Fibroblast of skin of right biceps (primary cell): ENCODE measurements at regions not wholly inside any gene's neighbourhood (a gene's known extent, or its start where the extent isn't known, plus 50 kb on each side); places are given as distances from the start of the nearest gene placed in this dataset.

Source experiments
- DNase-seq: peaks from one replicate; pipeline ENCODE4 v3.0.0-alpha.2; 2013

DNA sequence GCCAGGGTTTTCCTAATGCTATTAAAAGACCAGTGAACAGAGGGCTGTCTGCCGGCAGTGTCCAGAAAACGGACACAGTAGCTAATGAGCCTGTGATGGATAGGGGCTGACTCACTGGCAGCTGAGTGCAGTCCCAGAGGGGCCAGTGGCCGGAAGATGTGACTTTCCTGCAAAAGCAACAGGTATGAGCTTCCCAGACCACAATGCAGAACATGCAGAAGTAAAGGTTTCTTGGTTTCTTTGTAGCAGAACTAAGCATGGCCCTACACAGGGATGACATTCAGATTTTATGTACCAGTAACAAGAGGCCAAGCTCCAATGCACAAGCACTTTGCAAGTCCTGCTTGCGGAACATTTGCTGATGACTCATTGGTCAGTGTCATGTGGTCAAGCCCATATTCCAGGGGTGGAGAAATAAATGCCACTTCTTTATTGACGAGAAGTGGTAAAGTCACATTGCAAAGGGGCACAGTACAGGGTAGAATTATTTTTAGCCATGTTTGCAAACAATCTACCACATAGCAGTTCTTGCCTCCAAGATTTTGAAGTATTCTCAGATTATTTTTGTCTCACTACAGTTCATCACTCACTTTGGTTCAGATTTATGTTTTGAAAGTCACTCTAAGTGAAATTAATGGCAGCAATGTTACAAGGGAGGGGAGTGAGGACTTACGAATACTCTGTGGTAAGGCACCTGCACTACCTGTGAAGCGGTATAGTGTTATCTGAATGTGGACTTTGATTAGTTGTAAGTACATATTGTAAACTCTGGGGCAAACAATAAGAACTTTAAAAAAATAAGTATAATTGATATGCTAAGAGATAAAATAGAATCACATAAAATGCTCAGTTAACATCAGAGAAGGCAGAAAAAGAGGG is 263.3 kb downstream of the ABHD5 start:
- DNase-seq: no peak

DNA sequence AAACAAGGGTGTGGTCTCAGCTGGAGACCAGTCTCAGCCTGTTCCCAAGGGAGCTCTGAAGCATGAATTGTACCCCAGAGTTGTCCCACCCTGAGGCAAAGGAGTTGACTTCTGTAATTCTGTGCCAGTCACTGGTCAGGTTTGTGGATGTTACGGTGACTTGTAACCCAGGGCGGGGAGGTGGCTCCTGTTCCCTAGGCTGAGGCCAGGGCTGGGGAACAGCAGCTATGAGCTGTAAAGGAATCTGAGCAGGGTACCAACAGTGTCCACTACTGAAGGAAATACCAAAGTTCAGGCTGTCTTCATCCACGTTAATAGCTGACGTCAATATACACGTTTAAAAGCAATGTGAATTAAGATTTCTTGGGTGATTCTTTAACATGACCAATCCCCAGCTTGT is 266.2 kb downstream of the ABHD5 start:
- DNase-seq: no peak

DNA sequence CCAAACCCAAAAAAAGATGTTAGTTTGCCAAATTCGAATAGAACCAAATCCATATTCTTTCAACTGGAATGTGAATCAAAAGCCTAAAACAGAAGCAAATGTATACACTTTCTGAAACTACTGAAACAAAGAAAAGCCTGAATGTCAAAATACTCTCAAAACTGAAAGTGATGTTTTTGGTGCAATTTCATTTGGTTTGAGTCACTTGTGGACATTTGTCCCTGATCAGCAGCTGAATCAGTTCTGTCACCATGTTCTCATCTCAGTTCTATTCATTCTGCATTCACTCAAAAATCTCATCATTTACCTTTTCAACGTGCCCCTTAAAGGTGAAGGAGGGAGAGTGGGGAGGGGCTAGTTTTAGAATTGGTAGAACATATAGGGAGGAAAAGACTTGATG is 266.8 kb downstream of the ABHD5 start:
- no peak for DNase-seq

DNA sequence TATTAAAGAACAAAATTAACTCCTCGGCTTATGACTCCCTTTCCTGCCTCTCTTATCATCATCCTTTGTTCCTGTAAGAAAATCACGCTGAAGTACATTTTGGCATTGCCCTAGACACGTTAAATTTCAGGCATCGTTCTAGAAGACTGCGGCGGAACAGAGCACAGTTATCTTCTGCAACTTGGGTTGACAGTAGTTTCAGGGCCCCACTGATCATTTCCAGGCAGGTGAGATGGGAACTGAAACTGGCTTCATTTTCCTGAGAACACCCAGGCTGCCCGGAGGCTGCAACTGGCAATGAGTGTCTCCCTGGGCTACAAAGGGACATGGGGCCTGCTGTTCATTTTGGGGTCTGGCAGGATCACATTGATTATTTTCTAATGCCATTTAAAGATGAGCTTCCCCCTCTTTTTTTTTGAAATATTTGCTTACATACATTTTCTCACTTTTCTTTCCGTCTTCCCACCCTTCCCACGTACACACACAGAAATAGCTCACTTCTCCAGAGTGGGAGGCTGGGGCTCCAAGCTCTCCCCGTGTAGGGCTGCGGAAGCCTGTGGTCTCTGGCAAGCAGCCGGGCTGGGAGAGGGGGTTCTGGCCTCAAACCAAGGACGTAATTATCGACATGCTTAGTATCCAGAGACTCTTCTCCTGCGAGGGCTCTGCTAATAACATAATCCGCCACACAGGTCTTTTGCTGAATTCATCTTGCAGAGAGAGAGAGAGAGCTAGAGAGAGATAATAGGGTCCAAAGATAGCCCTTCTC is 267.4 kb downstream of the ABHD5 start:
- peak; percentile 20 for DNase-seq

DNA sequence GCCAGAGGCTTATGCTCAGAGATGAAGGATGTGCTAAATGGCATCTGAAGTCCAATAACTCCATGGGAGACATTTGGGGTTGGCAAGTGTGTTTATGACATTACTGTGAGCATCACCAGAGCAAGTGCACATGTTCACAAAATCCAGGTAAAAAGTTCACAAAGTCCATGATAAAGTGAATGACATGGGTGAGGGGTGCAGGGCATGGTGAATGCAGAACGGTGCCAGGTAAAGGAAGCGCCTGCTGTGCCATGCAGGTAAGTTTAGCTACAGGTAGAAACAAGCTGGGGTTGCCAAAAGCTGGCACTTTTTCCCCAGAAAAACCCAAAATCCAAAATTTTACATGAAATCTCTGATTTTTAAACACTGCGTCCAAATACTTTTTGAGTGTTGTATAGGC is 268.2 kb downstream of the ABHD5 start:
- no peak for DNase-seq

DNA sequence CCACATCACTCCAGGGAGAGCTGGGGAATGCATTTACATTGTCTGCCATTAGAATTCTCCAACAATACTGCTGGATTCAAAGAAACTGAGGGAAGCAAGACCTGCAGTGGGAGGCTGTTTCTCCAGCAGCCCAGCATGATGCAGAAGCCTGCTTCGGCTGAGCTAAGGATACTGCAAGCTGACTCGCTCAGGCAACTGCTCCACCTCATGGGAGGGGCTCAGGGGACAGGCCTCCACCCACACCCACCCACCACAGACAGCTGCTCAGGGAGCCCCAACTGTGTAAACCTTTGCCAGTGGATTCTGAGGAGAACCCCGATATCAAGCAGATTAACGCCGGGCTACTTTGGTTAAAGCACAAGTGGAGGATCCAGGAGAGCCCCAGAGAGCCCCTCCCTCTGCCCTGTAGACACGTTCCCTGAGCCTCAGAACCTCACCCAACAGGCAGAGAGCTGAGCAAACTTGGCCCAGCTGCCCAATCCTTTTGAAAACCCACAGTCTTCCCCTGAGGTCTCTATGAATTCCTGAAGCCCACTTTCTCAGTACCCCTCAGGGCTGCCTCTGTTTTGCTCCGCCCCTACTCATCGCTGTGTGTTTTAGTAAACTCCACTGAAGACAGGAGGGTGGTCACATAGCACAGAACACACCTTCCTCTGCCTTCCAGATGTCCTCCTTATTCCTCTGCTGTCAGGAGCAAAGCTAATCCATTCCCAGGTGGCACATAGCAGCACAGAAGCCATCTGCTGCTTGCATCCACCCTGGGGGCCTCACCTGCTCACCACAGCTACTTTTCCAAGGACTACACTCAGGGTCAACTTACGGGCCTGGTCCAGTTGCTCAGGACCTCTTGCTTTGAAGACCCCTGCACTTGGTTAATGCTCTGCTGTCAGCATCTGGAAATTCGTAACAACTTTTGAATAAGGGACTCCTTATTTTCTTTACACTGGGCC is 269.0 kb downstream of the ABHD5 start:
- DNase-seq: no peak

DNA sequence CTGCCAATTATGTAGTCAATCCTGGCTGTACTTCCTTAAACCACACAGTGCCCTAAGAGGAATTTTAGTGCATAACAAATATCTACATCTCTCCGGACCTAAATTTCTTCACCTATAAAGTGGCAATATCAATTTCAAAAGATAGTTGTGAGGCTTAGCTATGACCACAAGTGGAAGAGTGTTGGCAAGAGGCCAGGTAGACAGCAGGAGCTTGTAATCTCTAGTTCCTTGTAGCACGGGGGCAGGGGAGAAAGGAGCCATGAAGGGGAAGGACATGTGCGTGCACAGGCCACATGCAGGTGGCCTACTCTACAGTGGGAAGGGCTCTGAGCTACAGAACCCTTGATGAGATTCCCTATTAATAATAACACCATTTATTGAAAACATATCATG is 269.7 kb downstream of the ABHD5 start:
- DNase-seq: no peak

DNA sequence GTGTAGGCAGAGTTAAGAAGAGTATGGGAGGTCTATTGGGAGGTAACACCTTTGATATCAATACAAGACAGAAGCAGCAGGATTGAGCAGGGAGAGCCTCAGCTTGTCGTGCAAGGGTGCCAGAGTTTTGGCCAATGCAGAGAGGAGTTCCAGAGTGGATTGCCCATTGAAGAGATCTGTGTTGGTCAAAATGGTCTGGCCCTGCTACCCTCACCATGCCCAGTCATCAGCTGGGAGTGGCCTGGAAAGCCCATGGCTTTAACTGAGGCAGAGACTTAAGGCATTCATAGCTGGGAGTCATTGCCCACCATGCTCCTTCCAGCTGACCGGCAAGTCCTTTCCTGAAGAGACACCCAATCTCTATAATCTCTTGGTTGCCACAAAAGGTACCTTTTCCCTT is 271.3 kb downstream of the ABHD5 start:
- no peak for DNase-seq

DNA sequence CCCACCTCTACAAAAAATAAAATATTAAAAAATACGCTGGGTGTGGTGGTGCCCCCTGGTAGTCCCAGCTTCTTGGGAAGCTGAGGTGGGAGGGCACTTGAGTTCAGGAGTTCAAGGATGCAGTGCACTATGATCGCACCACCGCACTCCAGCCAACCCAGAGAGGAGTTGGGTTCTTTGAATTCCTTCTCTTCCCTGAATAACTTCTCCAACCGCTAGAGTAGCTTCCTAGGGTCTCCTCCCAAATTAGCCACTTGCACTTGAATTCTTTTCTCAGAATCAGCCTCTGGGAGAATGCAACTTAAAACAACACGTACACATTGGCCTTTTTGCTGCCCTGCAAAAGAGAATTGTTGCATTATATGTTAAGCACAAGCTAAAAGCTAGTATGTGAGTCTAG is 272.5 kb downstream of the ABHD5 start:
- DNase-seq: no peak

DNA sequence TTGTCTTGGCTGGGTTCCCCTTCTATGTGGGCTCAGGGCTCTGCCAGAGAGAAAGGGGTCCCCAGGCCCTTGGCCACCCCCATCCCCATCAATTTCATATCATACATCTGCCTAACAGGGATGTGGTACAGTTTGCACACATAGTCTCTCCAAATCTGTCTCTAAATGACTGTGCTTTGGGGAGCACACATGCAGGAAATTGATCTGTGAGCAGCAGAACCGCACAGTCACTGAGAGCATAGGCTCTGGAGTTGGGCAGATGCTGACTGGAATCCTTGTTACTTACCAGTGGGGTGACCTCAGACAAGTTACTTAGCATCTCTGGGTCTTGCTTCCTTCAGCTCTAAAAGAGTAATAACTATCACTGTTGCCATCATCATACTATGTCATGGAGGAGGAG is 273.9 kb downstream of the ABHD5 start:
- no peak for DNase-seq

DNA sequence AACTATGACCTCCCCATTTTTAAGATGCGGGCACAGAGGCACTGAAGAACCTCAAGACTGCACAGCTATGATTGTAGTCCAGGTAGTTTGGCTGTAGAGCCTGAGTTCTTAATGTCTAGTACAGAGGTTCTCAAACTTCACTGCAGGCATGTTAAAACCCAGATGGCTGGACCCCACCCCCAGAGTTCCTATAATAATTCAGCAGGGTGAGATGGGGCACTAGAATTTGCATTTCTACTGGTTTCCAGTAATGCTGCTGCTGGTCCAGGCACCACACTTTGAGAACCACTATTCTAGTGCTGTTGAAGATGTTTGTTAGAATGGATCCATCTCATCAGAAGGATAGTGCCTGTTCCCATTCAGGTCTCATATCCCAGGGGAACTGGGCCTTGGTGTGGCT is 274.9 kb downstream of the ABHD5 start:
- DNase-seq: no peak

DNA sequence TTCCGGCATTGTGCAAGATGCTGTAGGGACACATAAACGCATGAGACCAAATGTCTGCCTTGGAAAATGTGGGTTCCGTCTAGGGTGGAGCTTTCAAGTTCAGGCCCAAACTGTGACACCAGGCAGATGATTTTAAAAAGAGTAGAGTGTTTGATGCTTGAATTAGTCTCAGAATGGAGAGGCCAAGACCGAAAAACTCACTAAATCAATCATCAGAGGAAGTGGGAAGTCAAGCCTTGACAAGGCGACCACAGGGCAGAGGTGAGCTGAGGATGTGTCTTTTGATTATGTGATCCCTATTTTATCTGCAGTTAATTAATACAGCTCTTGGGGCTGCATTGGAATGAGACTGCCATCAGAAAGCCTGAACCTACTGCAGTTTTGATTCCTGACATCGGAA is 275.4 kb downstream of the ABHD5 start:
- no peak for DNase-seq

DNA sequence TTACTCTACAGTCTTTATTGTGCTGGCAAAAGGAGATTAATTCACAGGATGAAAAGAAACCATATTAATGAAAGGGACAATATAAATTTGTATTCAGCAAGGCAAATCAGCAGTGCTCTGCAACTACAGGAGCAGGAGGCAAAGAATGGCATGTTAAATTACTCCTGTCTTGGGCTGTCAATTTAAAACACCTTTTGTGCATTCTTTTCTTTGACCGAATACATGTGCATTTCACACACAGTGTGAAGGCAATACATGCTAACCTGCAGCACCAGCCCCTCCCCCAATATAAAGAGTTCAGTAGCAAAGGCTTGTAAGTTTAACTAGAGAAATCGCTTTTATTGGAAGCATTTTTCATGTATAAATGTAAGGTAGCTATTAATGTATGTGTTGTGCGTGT is 275.2 kb upstream of the TOPAZ1 start:
- DNase-seq: no peak

DNA sequence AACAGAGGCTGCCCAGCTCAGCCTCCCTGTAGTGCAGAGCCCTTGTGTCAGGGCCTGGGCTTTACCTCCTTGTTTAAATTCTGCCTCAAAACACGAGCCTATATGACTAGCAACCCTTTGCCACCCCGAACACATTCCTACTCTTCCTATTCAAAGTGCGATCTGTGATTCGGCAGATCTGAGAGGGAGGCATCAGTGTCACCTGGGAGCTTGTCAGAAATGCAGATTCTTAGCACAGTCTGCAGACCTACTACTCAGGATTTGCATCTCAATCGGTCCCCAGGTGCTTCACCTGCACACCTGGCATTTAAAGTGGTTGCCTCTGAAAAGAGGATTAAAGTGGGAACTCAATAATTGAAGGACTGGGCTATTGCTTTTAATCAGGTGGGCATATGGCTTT is 273.2 kb upstream of the TOPAZ1 start:
- DNase-seq: no peak

DNA sequence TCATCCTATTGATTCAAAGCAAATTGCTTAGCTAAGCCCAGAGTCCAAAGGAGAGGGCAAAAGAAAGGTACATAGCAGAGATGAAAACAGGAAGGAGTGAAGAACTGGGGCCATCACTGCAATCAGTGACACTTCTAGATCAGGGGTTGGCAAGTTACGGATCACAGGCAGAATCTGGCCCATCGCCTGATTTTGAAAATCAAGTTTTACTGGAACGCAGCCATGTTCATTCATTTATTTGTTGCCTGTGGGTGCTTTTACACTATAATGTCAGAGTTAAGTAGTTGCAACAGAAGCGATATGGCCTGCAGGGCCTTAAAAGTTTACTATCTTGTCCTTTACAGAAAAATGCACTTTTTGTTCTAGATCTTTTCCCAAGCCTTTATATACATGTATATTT is 271.7 kb upstream of the TOPAZ1 start:
- no peak for DNase-seq

DNA sequence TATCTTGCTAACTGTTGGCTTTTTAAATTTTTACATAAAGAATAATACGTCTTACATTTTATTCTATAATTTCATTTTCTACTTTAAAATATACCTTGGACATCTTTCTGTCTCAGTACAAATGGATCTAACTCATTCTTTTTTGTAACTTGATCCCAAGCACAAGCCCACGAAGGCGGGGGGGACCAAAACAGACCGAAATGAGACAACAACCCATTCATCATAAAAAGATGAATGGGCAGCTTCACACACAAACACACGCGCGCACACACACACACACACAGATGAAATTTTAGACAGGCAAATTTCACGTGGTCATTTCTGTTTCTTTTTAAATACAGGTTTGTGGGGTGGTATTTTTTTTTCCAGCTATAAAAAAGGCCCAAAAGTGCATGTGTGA is 271.3 kb upstream of the TOPAZ1 start:
- no peak for DNase-seq

DNA sequence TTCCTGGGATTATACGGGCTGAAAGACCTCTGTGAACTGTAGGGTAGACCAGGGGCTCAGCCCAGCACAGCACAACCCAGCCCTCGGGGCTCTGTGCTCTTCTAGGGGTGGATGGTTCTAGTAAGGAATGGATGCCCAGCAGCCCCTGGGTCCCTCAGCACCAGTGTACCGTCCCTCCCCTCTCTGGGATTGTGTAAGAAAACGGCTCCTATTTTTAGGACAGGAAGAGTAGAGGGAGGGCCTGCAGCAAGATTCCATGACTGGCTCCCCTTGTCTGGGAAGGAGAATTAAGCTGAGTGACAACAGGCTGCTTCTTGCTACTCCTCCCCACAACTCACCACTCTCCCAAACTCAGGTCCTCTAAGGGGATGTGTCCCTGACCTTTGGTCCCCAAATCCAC is 270.8 kb upstream of the TOPAZ1 start:
- DNase-seq: no peak

DNA sequence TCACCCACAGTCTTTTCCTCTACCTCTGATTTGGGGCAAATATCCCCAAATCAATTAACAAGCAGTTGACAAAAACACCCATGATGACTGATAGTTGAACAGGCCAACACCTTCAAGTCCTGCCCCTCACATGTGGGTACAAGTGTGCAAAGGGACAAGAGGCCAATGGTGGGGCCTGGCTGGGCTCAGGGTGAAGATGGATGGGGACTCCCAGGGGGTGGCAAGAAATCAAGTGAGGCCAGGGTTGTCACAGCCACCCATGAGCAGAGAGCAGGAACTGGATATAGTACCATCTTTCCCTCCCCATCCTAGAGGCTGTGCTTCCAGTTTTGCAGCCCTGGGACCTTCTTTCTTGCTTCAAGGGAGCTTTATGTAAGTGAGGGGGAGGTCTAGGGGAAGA is 270.2 kb upstream of the TOPAZ1 start:
- DNase-seq: no peak

DNA sequence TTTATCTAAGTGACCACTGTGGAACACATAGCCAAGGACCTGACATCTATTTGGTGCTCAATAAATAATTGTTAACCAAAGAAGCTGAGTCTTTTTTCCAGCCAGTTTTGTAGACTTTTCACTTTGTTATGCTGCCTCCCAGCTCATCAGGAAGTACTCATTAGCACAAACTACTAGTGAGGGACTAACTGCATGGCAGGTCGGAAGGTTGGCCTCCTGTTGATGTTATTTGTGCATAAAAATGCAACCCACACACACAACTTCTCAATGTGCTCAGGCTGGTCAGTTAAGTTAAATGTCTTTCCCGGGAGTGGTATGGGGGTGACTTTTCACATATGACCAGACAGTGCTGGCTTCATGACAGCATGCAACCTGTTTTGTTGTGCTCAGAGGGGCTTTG is 263.0 kb upstream of the TOPAZ1 start:
- DNase-seq: no peak

DNA sequence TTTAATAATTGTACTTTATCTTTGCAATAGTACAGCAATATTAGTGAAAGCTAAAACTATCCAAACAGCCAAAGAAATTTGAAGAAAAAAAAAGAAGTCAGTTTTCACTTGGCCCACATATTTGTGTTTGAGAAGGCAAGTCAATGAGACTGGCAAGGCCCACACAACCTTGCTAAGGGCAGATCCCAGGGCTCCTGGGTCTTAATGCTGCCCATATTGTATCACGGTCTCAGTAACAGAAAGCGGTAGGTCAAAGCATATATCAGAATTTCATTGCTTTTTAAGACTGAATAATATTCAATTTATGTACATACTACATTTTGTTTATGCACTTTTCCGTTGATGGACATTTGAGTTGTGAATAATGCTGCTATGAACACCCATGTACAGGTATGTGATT is 262.0 kb upstream of the TOPAZ1 start:
- no peak for DNase-seq

DNA sequence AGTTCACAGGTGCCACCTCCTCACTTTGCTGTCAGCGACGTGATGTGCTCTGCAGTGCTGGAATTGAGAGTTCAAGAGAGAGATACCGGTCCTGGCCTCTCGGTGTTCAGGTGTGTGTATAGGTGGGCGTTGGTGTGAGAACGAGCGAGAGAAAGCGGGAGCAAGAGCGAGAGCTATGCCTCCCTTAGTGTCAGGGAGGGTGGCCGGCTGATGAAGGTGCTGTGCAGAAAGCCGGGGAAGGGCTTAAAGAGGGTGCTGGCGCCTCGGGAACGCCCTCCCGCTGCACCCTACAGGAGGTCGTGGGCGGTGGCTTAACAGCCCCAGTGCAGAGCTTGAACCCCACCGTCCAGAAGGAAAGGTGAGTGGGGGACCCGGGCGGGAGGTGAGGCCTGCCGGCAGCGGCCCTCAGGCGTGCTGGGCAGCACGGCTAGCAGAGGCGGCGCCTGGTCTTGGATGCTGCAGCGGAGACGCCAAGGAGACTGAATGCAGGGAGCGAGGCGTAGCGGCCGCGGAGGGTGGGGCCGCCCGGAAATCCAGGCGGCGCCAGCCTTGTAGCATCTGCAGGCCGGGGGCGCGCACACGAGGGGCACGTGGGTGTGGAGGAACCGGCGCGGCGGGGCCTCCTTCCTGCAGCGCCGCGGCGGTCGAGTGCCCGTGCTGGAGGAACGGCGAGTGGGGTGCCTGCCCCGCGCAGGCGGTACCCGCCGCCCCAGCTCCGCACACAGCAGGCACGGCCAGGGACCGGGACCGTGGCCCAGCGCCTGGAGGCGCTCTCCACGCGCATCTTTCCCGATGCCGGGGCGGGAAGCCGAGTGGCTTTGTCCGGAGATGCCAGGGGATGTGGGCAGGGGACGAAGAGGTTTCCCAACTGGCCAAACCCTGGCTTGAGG is 246.8 kb upstream of the TOPAZ1 start:
- DNase-seq: peak; percentile 27
